ENCODE measurements at regions not wholly inside any gene's neighbourhood (a gene's known extent, or its start where the extent isn't known, plus 50 kb on each side); places are given as distances from the start of the nearest gene placed in this dataset.

DNA sequence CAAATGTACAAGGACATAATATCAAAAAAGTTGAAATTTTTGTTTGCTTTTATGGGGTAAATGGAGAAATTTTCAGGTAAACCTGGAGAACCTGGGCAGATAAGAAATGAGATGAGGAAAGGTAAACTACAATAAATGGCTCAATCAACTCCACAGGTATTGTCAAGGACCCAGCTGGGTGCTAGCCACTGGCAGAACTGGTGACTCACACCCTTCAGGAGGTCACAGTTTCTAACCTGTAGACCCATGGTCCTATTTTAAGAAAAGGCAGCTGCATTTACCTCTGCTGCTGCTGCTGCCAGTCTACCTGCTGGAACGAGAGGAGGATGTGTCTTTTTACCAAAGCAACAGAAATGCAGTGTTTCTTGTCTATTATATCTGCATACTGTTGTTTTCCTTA is 226.6 kb downstream of the ALG10B start:
- TF ChIP-seq CTCF (IDR thresholded peaks at IDR 0.05 in 8 of 11, conservative IDR thresholded peaks at IDR 0.05 in 3 of 11), result no peak
- no peak for TF ChIP-seq POLR2A (IDR thresholded peaks at IDR 0.05)
